NCI-H2029 treated with DMSO at 0.1 percent for 48 hours (cell line): ENCODE measurements at regions not wholly inside any gene's neighbourhood (a gene's known extent, or its start where the extent isn't known, plus 50 kb on each side); places are given as distances from the start of the nearest gene placed in this dataset.

Source experiments
- DNase-seq: peaks from one replicate; lab custom pipeline; 2025; lab: John Stamatoyannopoulos, UW

DNA sequence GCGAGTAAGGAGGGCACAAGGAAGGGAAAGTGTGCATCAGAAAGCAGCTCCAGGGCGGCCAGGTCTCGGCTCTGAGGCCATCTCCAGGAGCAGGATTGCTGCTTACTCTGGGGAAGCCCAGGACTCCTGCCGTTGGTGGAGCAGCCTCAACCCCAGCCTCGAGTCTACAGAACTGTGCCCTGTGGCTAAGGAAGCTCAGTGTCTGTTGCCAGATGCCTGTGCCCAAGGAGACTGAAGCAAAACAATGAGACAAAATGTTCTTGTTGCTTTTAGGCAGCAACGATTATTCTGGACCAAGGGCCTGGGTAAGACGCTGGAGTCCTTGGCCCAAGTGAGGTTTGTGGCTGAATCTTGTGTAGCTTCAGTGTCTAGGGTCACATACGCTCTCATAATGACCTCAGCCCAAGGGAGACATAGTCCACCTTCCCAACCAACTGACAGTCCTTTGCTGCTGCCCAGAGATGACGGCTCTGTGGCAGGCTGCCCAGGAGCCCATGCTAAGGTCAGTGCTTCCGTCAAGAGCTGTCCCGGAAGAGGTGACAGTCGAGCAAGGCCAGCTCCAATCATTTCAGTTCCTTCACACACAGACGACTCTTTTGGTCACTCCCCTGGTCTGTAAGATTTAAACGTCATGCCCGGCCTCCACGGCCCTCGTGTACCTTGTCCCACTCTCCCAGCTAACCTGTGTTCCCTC lies 223.8 kb downstream of the TTC32 start:
- DNase-seq, result no peak

DNA sequence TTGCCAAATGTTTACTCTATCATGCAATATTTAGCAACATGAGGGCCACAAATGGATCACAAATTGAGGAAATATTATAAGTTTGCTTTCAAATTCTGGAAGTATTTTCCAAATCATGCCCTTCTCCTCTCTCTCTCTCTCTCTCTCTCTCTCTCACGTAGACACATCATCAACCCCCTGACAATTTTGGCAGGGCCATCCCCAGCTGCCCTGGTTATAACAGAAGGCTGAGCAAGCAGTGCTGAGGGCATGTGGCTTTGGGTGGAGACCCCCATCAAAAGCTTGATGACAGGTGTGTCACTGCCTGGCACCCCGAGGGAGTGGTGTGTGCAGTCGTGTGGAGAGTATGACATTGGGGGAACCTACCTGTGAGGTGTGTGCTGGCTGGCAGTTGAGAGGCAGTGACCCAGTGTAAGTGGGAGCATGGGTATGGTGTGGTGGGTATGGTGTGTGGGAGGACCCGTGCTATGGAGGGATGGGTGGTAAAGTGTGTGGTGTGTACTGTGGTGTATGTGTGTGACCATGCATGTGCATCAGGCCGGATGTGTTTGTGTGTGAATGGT lies 224.5 kb downstream of the TTC32 start:
- DNase-seq, result no peak

DNA sequence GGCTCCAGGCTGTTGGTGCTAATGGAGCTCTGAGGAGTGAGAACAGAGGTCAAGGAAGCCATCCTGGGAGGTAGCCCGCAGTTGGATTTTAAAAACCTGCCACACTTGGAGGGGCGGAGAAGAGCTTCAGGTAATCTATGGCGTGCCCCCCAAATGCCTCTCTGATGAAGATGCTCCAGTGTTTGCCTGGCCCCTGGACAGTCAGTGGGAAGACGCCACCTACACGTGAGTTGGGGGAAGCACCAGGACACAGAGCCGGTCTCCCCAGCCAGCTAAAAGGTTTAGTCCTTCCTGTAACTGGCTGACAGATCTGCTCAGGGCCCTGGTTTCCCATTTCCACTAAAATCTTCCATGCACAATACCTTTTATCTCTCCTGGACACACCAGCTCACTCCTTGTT lies 225.0 kb downstream of the TTC32 start:
- no peak for DNase-seq

DNA sequence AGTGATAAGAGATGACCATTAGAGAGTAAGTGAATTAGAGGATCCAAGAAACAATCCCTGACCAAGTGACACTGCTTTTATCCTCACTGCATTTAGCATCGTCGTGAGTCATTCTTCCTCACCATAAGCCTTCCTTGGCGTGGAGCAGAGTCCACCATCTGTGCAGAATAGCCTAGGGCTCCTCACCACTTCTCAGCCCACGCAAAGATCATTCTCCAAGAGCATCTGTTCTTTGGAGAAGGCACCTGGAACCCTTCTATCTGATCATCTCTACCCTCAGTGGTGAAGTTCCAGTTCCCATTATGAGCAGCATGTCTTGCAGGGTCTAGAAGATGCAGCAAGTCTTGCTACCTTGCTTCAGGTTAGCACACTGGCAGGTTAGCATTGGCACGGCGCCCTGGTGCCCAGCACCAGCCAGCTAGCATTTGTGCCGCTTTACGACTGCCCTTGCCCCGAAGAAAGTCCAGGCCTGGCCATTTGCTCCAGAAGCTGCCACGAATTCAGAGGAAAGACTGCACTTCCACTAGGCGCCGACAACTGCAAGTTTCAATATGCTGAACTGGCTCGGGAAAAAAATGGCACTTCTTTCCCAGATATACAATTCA lies 225.8 kb downstream of the TTC32 start:
- DNase-seq, result no peak

DNA sequence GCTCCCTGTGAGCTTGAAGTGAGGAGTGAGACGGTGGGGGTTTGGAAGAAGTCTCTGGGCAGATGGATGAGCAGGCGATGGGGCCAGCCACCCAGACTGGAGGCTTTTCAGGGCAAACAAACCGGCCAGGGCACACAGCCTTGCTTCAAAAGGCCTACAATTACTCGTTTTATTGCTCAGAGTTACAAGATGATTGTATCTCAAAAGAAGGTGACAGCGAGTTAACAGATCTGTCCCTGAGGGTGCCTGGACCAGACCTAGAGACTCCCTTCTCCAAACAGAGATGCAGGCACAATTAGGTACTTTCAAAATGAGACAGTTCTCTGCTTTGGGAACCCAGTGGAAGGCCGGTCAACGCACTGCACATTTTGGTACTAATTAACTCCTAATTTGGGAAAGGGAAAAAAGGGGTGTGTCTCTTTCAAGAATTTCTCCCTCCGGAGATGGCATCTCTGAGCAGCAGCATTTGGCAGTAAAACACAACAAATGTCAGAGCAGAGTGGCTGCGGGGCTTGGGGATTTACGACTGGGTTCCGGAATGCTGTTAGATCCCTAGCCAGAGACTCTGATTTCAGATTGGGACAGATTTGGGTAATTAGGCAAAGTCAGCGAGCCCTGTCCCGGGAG lies 226.7 kb downstream of the TTC32 start:
- no peak for DNase-seq

DNA sequence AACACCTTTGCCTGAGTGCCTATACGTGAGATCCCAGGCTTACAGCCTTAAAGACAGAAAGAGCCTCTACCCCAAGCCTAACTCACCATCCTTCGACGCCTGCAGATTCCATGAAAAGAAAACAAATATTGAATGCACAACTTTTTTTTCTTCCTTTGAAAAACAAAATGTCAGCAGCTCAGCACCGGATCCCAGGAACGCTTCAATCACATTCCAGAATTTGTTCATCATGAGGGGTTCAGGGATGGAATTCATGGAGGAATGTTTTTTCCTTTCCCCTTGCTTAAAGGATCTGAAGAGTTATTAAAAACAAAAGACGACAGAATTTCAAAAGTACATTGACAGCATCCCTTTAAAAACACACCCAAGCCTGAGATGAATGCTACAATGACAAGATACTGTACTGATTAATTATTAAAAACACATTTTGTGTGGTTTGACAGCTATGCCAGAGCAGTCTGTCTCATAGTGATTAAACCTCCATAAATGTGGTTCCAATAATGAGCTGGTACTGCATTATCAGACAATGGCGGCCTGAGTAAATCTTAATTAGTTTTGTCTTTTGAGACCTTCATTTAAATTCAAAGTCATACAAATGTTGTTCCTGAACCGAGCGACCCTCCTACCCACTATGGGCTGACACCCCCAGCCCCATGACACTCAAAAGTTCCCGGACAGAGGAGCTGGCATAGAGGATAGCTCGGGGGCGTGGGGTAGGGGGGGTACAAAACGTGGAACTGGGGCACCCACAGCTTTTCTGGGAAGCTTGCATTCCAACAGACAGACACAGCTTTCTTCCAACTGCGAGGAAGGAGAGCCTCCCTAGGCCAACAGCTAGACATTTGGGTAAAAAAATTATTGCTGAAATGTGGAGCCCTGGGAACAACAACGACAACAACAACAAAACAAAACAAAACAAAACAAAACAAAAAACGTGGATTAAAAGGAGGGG lies 227.5 kb downstream of the TTC32 start:
- no peak for DNase-seq

DNA sequence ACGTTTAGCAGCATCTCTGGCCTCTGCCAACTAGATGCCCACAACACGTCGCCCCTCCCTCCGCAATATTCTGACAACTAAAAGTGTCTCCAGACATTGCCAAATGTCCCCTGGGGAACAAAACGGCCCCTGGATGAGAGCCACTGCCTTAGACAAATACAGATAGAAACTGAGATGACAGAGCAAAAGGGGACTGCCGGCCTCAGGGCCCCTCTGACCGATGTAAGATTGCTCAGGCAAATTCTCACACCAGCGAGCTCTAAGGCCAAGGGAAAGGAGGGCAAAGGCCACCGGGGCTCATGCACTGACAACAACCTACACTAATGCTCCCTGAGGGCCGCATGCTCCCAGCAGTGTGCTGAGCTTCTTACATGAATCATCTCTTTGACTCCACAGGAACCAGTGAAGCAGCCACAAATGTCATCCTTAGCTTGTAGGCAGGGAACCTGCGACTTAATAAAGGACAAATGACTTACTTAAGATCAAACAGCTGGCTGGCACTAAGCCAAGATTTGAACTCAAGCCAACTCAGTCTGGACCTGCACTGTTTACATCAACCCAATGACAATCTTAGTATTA lies 228.5 kb downstream of the TTC32 start:
- no peak for DNase-seq

DNA sequence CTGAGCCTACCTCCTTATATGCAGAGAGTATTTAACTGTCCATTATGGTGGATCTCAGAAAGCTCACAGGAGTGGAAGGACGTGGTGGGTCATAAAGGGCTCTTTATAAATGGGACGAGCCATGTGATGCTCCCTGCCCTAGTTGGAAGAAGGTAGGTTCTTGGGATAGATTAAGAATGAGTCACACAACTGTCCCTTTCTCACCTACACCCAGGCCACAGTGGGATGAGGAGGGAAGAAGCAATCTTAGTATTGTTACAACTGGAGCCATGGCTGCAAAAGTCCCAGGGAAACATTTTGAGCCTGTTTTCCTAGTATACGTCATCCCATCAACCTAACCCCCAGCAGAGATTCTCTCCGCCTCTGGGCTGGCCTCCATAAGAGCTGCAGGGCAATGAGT lies 229.9 kb downstream of the TTC32 start:
- DNase-seq, result no peak

DNA sequence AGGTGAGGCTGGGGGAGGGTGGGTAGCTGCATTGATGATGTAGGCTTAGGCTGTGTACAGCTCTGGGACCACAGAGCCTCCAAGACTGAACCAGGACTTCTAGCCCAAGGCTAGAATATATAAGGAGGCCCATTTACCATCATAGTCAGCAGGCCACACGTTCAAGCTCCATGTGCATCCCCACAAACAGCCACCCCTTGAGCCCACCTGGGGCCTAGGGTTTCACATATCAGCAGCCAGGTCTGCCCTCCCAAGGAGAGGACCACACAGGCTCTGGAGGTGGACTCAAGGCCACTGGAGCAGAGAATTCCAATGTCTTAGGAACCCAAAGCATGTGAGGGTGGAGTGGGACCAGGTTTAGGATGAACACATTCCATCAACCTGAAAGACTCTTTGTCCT lies 230.5 kb downstream of the TTC32 start:
- DNase-seq, result no peak

DNA sequence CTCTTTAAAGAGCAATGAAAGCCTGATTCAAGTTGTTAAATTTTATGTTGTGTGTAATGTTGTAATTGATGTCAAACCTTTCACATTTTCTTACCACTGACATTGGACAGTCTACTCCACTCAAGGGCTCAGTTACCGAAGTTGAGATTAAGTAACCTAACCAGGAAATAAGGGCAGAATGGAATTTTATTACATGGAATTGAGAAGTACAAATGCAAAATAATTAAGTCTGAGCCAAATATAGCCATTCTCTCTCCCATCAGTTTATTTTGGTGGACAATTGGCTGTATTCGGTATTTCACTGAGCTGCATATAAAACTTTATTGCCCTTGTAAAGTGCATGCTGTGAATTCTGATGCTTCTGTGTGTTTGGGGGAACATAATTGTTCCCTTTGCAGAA lies 231.5 kb downstream of the TTC32 start:
- DNase-seq, result no peak

DNA sequence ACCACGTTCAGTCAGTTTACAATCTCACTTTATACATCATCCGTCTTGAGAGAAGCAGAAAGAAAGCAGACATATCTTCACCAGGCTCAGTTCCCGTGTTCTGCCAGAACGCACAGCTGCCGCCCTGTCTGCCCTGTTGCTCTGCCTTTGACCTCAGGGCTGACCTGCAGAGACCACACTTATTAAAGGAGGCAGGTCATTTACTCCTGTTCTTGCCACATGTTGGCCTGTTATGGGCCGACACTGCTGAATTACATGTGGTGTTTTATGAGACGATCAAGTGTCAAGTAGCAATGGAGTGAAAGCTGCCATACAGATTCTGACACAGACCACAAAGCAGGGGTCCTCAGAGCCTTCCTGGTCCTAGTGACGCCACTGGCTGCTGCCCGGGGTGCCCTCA lies 232.2 kb downstream of the TTC32 start:
- DNase-seq, result no peak

DNA sequence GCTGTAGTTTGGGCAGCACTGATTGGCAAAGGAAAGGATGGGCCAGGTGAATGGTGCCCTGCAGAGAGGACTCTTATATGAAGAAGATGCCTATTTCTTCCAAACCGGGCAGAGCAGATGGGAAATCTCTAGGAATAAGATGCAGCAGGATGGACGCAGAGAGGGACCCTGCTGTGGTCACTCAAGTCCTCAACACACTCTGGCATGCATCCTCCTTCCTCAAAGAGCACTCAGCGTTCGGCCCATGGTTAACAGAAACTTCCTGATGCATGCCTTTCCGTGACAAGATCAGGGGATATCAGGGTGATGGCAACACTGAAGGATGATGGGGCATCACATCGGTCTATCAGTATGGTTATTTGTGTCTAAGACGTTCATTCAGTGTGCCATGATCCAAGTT lies 232.7 kb downstream of the TTC32 start:
- DNase-seq, result no peak

DNA sequence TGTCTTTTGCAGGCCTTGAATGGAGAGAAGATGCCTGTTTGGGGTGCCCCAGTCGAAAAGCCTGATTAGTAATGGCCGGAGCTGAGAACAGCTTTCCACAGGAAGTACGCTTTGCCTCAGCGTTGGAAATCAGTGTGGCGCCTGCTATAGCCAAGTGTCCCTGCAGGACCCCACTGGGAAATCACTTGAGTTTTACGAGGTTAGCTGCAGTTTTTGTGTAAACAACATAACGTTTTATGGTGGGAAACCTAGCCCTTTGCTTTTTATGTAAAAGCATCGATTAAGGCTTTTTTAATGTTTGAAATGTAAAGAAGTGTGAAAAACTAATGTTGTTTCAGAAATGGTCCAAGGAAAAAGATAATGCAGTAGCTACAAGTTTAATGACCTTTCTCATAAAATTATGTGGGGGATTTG lies 234.2 kb downstream of the TTC32 start:
- no peak for DNase-seq

DNA sequence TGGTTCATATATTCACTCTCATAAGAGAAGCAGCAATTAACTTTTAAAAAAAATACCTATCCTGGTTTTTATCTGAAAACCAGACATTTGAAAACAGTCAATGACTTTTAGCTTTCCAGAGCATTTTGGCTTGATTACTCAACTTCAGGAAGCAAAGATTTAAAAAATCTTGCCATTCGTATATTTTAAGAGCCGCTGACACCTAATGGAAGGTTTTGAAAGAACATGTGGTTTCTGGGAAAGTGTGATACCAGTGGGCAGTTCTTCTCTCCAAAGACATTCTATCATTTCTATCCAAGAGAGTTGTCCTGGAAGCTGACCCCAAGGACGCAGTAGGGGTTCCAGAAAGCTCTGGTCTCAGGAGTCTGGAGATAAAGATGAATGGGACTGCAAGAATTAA lies 234.7 kb downstream of the TTC32 start:
- no peak for DNase-seq

DNA sequence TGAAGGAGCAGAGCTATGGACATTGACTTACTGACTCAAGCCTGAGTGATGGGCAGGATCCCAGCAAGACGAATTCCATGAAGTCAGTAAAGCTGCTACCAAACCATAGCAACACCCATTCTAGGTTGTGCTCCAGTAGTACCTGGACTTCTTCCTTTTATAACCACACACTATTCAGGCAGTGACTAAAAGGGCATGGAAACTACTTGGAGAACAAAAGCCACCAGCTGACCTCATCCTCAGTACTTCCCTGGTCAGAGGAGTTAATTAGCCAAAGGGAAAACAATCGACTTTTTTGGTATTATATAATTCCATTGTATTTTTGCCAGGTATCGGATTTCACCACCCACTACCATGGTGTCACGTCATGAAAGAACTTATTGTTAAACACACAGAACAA lies 237.1 kb downstream of the TTC32 start:
- no peak for DNase-seq

DNA sequence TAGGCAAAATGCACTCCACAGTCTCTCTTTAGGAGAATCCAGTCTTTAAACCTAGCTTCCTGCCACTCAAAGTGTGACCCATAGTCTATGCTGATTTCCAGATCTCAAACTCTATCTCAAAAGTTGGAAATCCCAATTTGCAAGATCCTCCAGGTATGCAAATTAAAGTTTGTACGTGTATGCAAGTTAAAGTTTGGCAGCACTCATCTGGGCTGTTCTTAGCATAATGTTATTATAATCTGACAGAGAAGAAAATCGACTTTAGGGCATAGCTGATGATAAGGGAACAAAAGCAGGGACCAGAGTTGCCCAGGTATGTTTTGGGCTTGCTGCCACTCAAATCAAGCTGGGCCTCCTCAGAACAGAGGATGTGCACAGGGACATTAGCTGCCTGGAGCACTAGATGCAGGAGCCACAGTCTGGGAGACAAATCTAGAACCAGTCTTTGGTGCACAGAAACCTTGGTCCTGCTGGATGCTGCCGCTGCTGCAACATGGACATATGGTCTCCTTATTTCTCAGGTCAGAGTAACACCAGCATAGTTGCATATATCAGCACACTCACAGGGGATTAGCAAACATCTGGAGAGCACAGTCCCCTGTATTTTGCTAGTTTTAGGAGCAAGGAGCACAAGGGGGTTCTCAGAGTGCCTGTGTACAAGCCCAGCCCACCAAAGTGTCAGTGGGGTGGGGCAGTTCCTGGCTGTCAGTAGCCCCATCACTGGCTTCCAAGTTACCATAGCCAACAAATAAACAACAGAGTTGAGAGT lies 242.6 kb downstream of the TTC32 start:
- no peak for DNase-seq

DNA sequence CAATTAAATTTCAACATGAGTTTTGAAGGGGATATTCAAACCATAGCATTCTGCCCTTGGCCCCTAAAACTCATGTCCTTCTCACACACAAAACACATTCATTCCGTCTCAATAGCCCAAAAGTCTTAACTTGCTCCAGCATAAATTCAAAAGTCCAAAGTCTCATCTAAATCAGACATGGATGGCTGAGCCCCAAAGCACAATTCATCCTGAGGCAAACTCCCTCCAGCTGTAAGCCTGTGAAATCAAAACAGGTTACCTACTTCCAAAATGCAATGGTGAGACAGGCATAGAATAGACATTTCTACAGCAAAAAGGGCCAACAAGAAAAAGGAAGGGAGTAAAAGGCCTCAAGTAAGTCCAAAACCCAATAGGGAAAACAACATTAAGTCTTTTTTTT lies 245.8 kb downstream of the TTC32 start:
- DNase-seq, result no peak

DNA sequence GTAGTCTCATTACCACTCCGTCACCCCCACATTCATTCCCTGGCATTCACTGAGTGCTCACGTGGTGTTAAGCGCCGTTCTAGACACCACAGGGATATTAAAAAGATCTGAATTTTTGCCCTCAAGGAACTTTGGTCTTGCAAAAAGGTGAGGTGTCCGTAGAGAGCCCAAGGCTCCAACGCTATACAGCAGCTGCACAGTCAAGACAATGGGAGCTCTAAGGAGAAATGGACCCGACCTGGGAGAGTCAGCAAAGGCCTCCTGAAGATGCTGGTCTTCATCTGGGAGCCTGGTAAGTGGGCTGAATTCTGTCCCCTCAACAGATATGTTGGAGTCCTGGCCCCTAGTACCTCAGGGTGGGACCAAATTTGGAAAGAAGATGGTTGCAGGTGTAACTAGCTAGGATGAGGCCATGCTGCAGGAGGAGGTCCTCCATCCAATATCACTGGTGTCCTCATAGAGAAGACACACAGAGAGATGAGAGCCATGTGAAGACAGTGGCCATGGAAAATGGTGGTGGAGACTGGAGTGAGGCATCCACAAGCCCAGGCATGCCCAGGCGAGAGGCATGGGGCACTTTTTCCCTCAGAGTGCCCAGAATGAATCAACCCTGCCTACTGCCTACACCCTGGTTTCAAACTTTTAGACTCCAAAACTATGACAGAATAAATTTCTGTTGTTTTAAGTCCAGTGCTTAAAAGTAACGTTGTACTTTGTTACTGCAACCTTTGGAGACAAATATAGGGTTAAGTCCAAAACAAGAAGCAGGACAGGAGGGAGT lies 247.3 kb downstream of the TTC32 start:
- DNase-seq, result no peak

DNA sequence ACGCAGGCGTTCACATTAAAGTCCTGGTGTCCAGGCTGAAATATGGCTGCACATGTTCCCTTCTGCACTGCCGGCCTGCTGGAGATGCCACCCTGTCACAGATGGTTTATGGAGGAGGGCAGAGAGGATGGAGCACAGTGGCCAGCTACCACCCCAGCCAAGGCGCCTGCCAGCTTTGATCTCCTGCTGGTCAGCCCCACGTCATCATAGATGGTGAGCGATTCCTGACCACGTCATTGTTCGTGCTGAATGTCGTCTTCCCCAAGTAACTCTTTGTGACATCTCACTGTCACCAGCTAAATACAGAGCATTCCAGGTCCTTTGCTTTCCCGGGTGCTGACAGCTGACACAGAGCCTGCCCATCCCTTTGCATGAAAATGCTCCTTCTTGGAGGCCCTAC lies 248.3 kb downstream of the TTC32 start:
- DNase-seq, result no peak

DNA sequence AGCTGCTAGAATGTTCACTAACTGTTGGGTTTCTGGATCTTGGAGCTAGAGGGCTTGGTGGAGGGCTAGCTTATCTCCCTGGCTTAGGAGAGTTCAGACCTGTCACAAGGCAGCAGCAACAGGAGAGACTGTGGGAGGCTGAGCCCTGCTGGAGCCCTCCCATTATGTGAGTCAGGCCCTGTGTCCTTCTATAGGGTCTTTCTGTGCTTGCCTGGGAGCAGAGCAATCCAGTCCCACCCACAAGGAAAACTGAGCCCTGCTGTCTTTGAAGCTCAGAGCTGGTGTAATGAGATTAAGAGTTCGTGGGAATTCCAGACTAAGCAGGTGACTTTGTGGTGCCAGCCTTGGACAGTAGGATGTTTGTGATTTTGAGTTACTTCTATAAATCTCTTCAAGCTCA lies 249.0 kb downstream of the TTC32 start:
- no peak for DNase-seq
